NCI-H2081 treated with DMSO at 0.1 percent for 48 hours (cell line): ENCODE measurements at regions not wholly inside any gene's neighbourhood (a gene's known extent, or its start where the extent isn't known, plus 50 kb on each side); places are given as distances from the start of the nearest gene placed in this dataset.
"Not testable (repeated sequence)": the region's sequence is repeated elsewhere in the genome, so short reads cannot be mapped to it uniquely, and the experiment has no call there.

ENCODE experiments used
- DNase-seq: peaks from one replicate; lab custom pipeline; 2025; lab: John Stamatoyannopoulos, UW

GRCh38 chr5:89213573-89213972 lies 330.6 kb upstream of the MEF2C start:
- DNase-seq = no peak

- no peak for DNase-seq
Measured at GRCh38 chr5:89211836-89212235, 328.9 kb upstream of the MEF2C start.

DNA sequence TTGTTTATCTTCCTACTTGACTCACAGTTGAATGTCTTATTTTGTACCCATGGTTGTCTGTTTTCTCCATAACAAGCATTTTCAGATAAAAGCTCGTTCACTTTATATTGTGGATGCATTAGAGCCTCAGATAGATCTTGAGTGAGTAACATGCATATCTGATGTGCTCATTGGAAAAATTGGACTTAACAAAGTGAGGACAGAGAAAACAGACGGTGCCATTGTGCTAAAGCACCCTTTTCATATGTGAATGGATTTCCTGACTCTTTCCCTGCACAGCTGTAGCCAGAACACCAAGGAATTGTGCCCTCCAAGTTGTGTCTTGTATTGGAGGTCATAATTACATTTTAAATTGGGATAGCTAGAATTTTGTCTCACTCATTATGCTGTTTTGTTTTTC lies 325.8 kb upstream of the MEF2C start:
- no peak for DNase-seq

DNA sequence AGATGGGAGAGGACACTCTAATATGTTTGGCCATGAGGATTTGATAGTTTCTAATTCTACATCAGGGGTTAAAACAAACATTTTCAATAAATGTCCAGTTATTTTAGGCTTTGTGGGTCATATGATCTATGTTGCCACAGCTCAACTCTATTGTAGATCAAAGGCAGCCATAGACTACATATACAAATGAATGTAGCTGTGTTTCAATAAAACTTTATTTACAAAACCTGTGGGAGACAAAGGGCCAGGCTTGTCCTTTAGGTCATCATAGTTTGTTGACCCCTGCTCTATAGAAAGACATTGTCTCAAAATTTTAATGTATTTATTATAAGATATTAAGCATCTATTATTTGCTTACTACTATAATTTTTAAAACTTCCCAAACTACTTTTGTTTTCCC lies 325.4 kb upstream of the MEF2C start:
- no peak for DNase-seq

GRCh38 chr5:89204756-89205155 lies 321.8 kb upstream of the MEF2C start:
- DNase-seq = no peak

DNA sequence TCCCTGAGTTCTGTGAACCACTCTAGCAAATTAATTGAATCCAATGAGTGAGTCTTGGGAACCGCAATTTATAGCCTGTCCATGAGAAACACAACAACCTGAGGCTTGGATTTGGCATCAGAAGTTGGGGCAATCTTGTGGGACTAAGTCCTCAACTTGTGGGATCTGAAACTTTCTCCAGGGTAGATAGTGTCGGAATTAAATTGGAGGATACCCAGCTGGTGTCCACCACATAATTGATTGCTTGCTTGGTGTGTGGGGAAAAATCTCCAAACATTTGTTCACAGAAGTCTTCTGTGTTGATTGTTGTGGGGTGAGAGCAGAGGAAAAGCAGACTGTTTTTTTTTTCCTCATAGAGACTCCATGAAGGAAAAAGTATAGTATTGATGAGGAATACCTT lies 320.6 kb upstream of the MEF2C start:
- DNase-seq = no peak

DNA sequence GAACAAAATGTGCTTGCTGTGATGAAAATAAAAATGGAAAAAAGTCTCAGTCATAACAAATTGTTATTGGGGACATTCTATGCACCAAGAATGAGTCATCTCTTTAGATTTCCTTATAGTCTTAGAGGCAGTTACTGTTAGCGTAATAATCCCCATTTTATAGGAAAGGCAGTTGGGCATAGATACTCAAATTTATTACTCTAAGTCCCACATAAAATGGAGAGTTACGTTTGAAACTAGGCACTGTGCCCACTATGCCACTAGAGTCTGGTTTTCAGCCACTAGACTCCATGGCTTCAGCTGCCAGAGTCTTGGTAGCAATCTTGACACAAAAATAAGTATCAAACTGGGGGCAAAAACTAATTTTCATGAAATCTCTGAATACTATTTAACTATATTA lies 317.9 kb upstream of the MEF2C start:
- DNase-seq = no peak

DNA sequence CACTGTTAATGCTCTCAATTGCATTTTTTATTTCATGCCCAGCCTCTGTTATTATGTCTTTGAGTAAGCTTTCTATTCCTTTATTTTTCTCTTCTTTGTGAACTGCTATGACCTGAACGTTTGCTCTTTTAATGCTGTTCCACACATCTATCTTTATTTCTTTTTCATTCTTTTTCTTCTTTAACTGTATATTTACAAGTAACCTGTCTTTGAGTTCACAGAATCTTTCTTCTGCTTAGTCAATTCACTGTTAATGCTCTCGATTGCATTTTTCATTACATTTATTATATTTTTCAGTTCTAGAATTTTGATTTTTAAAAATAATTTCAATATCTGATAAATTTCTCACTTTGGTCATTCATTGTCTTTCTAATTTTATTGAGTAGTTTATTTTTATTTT lies 316.3 kb upstream of the MEF2C start:
- no peak for DNase-seq

DNA sequence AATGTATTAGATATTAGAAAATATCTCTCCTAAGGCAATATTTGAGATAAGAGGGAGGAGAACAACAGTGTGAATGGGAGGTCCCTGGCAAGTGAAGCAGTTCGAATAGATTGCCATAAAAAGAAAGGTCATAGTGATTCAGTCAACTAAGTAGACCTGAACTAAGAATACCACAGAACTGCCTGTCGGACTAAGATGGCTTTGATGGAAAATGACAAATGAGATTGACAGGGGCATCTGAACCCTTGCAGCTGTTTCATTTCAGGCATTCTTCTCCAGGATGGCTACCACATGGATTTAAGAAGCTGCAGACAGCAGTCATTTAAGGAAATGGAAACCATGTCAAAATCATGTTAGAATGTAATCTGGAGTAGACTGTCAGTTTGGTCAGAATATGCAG lies 308.4 kb upstream of the MEF2C start:
- DNase-seq = no peak

DNA sequence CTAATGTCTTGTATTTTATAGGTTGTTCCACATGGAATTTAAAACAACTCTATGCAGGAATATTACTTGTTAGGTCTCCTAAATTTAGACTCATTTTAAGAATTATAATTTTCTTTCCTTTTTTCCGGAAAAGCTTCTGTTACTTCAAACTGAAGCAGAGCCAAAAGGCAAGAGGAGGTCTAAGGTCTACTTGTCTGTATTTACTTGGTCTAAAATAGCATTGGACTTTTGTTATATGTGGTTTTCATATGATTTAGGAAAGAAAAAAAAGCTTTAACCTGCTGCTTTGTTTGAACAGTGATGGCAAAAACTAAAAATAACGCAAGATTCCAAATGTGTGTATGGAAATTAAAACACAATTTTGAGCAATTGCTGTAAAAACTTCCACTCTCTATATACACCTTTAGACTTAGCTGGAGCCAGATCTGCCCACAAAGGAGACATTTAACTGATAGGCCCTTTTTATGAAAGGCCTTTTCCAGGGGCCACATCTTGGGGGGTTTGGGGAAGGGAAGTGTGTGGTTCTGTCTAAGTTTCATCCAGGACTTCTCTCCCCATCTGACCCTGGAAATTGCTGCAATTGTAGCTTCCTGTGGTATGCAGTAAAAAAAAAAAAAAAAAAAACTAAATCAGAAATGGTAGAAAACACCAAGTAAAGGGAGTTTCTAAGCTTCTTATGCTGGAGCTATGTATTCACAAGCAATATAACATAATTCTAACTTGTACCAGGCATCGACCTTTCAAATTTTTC lies 307.7 kb upstream of the MEF2C start:
- no peak for DNase-seq

- no peak for DNase-seq
Measured at GRCh38 chr5:89187883-89188465, 305.0 kb upstream of the MEF2C start.

GRCh38 chr5:89187268-89187667 lies 304.3 kb upstream of the MEF2C start:
- DNase-seq = no peak

DNA sequence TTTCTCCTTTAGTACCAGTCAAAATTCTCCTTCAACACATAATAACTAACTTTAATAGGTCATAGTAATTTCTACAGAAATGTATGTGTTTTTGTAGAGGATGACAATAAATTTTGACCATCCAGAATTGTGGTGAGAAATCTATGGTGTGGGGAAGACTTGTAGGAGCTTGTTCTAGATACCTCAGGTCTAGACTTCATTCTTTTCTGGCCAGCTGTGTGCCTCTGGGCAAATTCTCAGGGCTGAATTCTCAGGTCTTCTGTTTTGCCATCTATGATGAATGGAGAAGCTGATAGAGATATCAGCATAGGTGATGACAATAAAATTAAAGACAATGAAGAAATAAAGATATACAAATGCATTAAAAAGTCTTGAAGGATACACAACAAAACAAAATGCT lies 298.6 kb upstream of the MEF2C start:
- DNase-seq = no peak

GRCh38 chr5:89179731-89180130 lies 296.7 kb upstream of the MEF2C start:
- DNase-seq = no peak

DNA sequence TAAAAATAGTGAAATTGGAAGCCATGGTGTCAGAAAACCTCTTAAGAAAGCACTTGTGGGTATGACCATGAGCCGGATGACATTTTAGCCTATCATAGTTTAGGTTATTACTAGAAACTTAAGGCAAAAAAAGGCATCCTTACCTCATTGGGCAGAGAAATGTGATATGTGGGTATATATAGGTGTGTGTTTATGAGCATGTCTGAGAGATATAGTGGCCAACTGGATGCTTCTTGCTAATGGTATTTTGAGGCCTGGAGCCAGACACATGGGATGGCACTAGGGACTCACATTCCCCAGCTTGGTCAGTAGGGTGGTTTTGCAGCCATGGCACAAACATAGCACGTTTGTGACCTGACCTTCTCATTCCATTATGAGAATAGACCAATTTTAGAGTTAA lies 295.6 kb upstream of the MEF2C start:
- no peak for DNase-seq

DNA sequence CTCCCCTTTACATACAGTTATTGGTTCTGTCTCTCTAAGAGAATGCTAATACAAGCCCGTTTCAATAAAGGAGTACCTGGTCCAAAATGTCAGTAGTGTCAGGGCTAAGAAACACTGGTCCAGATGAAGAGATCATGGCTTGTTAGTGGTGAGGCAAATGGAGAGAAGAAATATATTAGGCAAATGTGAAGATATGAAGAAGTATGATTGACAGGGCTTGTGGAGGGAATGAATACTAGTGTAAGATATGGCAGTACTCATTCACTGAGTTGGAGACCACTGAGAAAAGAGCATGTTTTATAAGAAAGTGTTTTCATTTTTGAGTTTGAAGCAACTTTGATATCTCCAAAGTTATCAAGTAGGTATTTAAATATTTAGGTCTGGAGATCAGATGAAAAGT lies 290.5 kb upstream of the MEF2C start:
- no peak for DNase-seq

GRCh38 chr5:89168766-89169165 lies 285.8 kb upstream of the MEF2C start:
- DNase-seq = no peak

GRCh38 chr5:89164703-89165102 lies 281.7 kb upstream of the MEF2C start:
- not testable (repeated sequence) for DNase-seq

DNA sequence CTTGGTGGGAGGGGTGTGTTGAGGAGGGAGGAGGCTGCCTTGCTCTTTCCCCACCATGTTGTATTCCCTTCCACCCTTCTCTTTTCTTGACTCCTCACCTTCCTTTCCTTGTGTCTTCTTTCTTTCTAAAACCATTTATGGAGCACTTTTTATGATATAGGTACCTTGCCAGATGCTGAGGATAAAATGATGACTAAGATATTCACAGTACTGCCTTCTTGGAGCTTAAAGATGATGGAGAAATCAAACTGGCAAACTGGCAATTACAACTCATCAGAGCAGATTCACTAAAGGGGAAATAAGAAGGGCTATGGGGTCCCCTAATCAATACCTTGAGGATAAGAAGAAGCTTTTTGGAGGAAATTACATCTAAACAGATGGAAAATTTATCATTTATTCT lies 273.2 kb upstream of the MEF2C start:
- DNase-seq = no peak

GRCh38 chr5:89147031-89147430 lies 264.0 kb upstream of the MEF2C start:
- no peak for DNase-seq

GRCh38 chr5:89137148-89137547 lies 254.2 kb upstream of the MEF2C start:
- DNase-seq = no peak

DNA sequence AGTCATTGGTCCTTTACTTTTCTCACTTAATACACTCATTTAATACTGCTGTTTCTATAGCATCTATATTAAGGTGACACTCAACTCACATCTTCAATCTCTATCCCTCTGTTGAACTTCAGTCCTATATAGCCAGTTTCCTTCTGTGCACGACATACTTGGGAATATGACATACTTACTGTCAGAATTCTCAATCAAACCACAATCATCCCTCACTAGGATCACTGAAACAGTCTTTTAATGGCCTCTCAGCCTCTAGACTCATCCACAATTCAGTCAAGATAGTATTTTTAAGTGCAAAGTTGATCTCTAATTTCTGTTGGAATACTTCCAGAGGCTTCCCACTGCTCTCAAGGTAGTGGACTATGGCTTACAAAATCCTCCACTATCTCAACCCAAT lies 251.0 kb upstream of the MEF2C start:
- no peak for DNase-seq

DNA sequence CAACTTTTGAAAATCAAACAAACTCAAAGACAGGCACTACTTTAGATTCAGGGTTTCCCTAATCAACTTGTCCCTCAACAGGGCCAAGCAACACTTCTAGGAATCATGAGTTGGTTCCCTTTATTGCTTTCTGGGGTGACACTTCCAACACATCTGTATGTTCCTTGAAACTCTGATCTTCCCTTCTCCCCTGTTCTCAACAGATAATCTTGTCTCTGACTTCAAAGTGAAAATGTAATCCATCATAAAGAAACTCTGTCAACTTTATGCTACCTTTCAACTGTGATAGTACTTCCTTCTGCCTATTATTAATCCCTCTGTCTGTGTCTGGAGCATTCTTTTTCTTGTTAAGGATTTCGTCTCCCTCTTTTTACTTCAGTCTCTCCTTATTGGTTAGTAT lies 250.1 kb upstream of the MEF2C start:
- DNase-seq = no peak

- no peak for DNase-seq
Measured at GRCh38 chr5:89130851-89131250, 247.9 kb upstream of the MEF2C start.
